CD14-positive monocyte (primary cell): ENCODE measurements at regions not wholly inside any gene's neighbourhood (a gene's known extent, or its start where the extent isn't known, plus 50 kb on each side); places are given as distances from the start of the nearest gene placed in this dataset.

ENCODE experiments used
- DNase-seq, 3 donors: peaks; one replicate each; pipeline ENCODE4 v3.0.0-alpha.2; 2011 to 2022
- H2AFZ ChIP-seq: 2 replicates; pipeline ENCODE4 v1.6.0; 2012; ENCODE audit warnings: mild to moderate bottlenecking, low read depth, low read length, inconsistent platforms; ENCODE audit not compliant: insufficient read depth, poor library complexity, severe bottlenecking
- H3K27ac ChIP-seq, 2 donors: 1 replicate in 1 of 2; 2 replicates in 1 of 2; pipeline ENCODE4 v1.5.1; 2012 to 2013; ENCODE audit warnings: low read length in 2 of 2, control low read depth in 1 of 2, inconsistent platforms in 1 of 2, low read depth in 1 of 2, mild to moderate bottlenecking in 1 of 2
- H3K27me3 ChIP-seq, 2 donors: one replicate each; pipeline versions ENCODE4 v1.6.0 to v1.6.1; 2011 to 2013; ENCODE audit warnings: low read length in 2 of 2; ENCODE audit not compliant: control insufficient read depth in 2 of 2, insufficient read depth in 2 of 2
- H3K36me3 ChIP-seq, 2 donors: replicated peaks in 1 of 2; 1 replicate in 1 of 2; 2 replicates in 1 of 2; pipeline versions ENCODE4 v1.5.1 to v1.6.1; 2012 to 2013; ENCODE audit warnings: low read length in 2 of 2, control low read depth in 1 of 2, inconsistent platforms in 1 of 2, mild to moderate bottlenecking in 1 of 2; ENCODE audit not compliant: insufficient read depth in 2 of 2, control insufficient read depth in 1 of 2
- H3K4me1 ChIP-seq, 2 donors: 1 replicate in 1 of 2; 2 replicates in 1 of 2; pipeline versions ENCODE4 v1.5.1 to v1.6.1; 2012 to 2013; ENCODE audit warnings: low read length in 2 of 2, control low read depth in 1 of 2, inconsistent platforms in 1 of 2, mild to moderate bottlenecking in 1 of 2, moderate library complexity in 1 of 2; ENCODE audit not compliant: insufficient read depth in 2 of 2, control insufficient read depth in 1 of 2
- H3K4me2 ChIP-seq: replicated peaks from 2 replicates; pipeline ENCODE3; 2012; ENCODE audit warnings: low read length, moderate library complexity, mild to moderate bottlenecking; ENCODE audit not compliant: poor library complexity, severe bottlenecking; ENCODE audit errors: extremely low read depth
- H3K4me3 ChIP-seq, 3 experiments: fragments of 200-600 bp in 1 of 3; sonication (generic) in 1 of 3; replicated peaks in 1 of 3; 1 replicate in 2 of 3; 2 replicates in 1 of 3; pipeline ENCODE4 v1.5.1; 2011 to 2013; ENCODE audit warnings: low read length in 3 of 3, mild to moderate bottlenecking in 3 of 3, control low read depth in 2 of 3, low read depth in 2 of 3, inconsistent platforms in 1 of 3, moderate library complexity in 1 of 3
- H3K79me2 ChIP-seq: 2 replicates; pipeline ENCODE4 v1.6.0; 2012; ENCODE audit warnings: mild to moderate bottlenecking, control low read depth, inconsistent platforms, low read length, moderate library complexity; ENCODE audit not compliant: insufficient read depth
- H3K9ac ChIP-seq: 2 replicates; pipeline ENCODE4 v1.6.0; 2017; ENCODE audit warnings: low read length, mild to moderate bottlenecking; ENCODE audit not compliant: insufficient read depth, poor library complexity, severe bottlenecking
- H3K9me3 ChIP-seq, 2 donors: replicated peaks in 1 of 2; 1 replicate in 1 of 2; 2 replicates in 1 of 2; pipeline versions ENCODE4 v1.5.1 to v1.6.1; 2012 to 2013; ENCODE audit warnings: low read length in 2 of 2, control low read depth in 1 of 2; ENCODE audit not compliant: control insufficient read depth in 1 of 2, insufficient read depth in 1 of 2
- H4K20me1 ChIP-seq: 2 replicates; pipeline ENCODE4 v1.6.0; 2012; ENCODE audit warnings: mild to moderate bottlenecking, low read length, control low read depth, moderate library complexity; ENCODE audit not compliant: insufficient read depth
- H3K27ac Mint-ChIP-seq, 7 donors: one replicate each; pipeline ENCODE4 v1.8.0; 2020; ENCODE audit warnings: mild to moderate bottlenecking in 7 of 7, mixed read lengths in 7 of 7, moderate library complexity in 6 of 7, inconsistent platforms in 2 of 7
- H3K27me3 Mint-ChIP-seq, 3 donors: one replicate each; pipeline ENCODE4 v1.8.0; 2021 to 2022; ENCODE audit warnings: low read depth in 3 of 3, mild to moderate bottlenecking in 3 of 3, mixed read lengths in 3 of 3, moderate library complexity in 3 of 3, inconsistent platforms in 1 of 3
- H3K36me3 Mint-ChIP-seq, 2 donors: one replicate each; pipeline ENCODE4 v1.8.0; 2020; ENCODE audit warnings: mixed read lengths in 2 of 2, inconsistent platforms in 1 of 2, mild to moderate bottlenecking in 1 of 2
- H3K4me1 Mint-ChIP-seq: one replicate; pipeline ENCODE4 v1.8.0; 2020; ENCODE audit warnings: mild to moderate bottlenecking, mixed read lengths
- H3K4me3 Mint-ChIP-seq, 2 donors: one replicate each; pipeline ENCODE4 v1.8.0; 2020; ENCODE audit warnings: mild to moderate bottlenecking in 2 of 2, mixed read lengths in 2 of 2, moderate library complexity in 1 of 2
- H3K9me3 Mint-ChIP-seq, 7 donors: one replicate each; pipeline ENCODE4 v1.8.0; 2020 to 2022; ENCODE audit warnings: mixed read lengths in 7 of 7, mild to moderate bottlenecking in 6 of 7, moderate library complexity in 6 of 7, inconsistent platforms in 2 of 7
- WGBS: methylation state at CpG from one replicate; pipeline ENCODE4 v1.1.5; 2013; ENCODE audit warnings: missing lambda C conversion rate; ENCODE audit not compliant: insufficient coverage; 5-methylcytosine and 5-hydroxymethylcytosine counted together
- intact Hi-C, 2 donors: fragments of 100-400 bp; cut with micrococcal nuclease; formaldehyde crosslinking; loops; one replicate each; pipeline versions ENCODE4 v1.15.0 to v1.15.1; 2023
- TF ChIP-seq, protein P1 (sequence below): fragments of 200-600 bp; IDR thresholded peaks from one replicate; pipeline ENCODE4 v1.8.0; 2022; ENCODE audit warnings: antibody characterized with exemption, mild to moderate bottlenecking

DNA sequence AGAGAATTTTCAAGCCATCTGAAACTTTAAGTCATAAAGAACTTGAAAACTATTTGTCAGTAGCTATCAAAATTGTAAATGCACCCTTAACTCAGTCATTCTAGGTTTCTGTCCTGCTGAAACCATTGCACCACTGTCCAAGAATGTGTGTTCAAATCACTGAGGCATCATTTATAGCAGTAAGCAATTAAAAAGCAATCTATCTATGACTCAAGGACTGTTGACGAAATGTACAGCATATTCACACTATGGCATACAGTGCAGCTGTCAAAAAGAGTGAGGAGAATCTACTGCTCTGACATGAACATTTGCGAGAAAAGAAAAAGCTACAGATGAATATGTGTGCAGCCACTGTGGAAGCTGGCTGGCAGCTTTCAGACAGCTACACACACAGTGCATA lies 71.2 kb downstream of the ING1 start:
- Histone ChIP-seq H3K9me3 (peaks cover 0 to 8% of the 10 kb centered on the region in 2 donors), H3K4me1 (no peaks in the 10 kb centered on the region), H3K36me3 (no peaks in the 10 kb centered on the region), H4K20me1 (no peaks in the 10 kb centered on the region), H3K27me3 (peaks cover 4 to 6% of the 10 kb centered on the region in 2 donors), H2AFZ (no peak overlapping the region), H3K27ac (no peak overlapping the region), H3K4me3 (no peak overlapping the region), H3K4me2 (no peak overlapping the region), H3K79me2 (no peaks in the 10 kb centered on the region), H3K9ac (no peak overlapping the region)
- TF ChIP-seq, protein P1, sequence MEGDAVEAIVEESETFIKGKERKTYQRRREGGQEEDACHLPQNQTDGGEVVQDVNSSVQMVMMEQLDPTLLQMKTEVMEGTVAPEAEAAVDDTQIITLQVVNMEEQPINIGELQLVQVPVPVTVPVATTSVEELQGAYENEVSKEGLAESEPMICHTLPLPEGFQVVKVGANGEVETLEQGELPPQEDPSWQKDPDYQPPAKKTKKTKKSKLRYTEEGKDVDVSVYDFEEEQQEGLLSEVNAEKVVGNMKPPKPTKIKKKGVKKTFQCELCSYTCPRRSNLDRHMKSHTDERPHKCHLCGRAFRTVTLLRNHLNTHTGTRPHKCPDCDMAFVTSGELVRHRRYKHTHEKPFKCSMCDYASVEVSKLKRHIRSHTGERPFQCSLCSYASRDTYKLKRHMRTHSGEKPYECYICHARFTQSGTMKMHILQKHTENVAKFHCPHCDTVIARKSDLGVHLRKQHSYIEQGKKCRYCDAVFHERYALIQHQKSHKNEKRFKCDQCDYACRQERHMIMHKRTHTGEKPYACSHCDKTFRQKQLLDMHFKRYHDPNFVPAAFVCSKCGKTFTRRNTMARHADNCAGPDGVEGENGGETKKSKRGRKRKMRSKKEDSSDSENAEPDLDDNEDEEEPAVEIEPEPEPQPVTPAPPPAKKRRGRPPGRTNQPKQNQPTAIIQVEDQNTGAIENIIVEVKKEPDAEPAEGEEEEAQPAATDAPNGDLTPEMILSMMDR: no peak
- H3K4me1 Mint-ChIP-seq: no peaks in the 10 kb centered on the region
- DNase-seq: no peak
- H3K9me3 Mint-ChIP-seq: peaks cover 12 to 41% (median 20%) of the 10 kb centered on the region in 7 donors
- H3K27ac Mint-ChIP-seq: no peak overlapping the region
- WGBS: 100% methylated on average over 1 of the region's 2 CpGs
- H3K4me3 Mint-ChIP-seq: no peak overlapping the region
- H3K36me3 Mint-ChIP-seq: no peaks in the 10 kb centered on the region
- H3K27me3 Mint-ChIP-seq: peaks cover 2 to 10% (median 10%) of the 10 kb centered on the region in 3 donors
- intact Hi-C loops: no loop called here

DNA sequence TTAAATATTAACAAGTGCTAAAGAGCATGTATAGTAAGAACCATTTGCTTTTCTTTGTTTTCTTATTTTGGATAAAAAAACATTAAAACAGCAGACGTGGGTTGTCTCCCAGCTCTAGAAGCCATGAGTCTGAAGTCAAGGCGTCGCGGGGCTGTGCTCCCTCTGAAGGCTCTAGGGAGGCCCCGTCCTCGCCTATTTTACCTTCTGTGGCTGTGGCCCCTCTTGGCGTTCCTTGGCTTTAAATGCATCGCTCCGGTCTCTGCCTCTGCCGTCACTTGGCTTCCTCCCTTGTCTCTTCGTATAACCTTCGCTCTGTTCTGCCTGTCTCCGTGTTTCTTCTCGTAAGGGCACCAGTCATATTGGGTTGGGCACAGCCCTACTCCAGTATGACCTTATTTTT lies 75.3 kb downstream of the ING1 start:
- H3K4me1 ChIP-seq: no peaks in the 10 kb centered on the region
- 96% methylated on average over 13 of the region's 14 CpGs for WGBS
- intact Hi-C loops: no loop called here
- Mint-ChIP-seq H3K4me1 (no peaks in the 10 kb centered on the region), H3K36me3 (no peaks in the 10 kb centered on the region), H3K9me3 (peaks cover 17 to 41% (median 28%) of the 10 kb centered on the region in 7 donors), H3K4me3 (no peak overlapping the region), H3K27me3 (peaks cover 3 to 10% (median 9%) of the 10 kb centered on the region in 3 donors), H3K27ac (no peak overlapping the region)
- peaks cover 4 to 5% of the 10 kb centered on the region in 2 donors for H3K27me3 ChIP-seq
- H3K4me2 ChIP-seq: no peak overlapping the region
- H3K9me3 ChIP-seq: peaks cover 24 to 25% of the 10 kb centered on the region in 2 donors
- H3K36me3 ChIP-seq: no peaks in the 10 kb centered on the region
- TF ChIP-seq, protein P1: no peak
- DNase-seq: no peak
- H3K9ac ChIP-seq: no peak overlapping the region
- no peak overlapping the region for H3K4me3 ChIP-seq
- no peak overlapping the region for H2AFZ ChIP-seq
- H3K79me2 ChIP-seq: no peaks in the 10 kb centered on the region
- H4K20me1 ChIP-seq: no peaks in the 10 kb centered on the region
- H3K27ac ChIP-seq: no peak overlapping the region
